Osteoblast (primary cell): ENCODE measurements at regions not wholly inside any gene's neighbourhood (a gene's known extent, or its start where the extent isn't known, plus 50 kb on each side); places are given as distances from the start of the nearest gene placed in this dataset.

Experiments
- DNase-seq: peaks from one replicate; pipeline ENCODE4 v3.0.0; 2011; ENCODE audit warnings: low spot score, mixed read lengths; ENCODE audit not compliant: insufficient read length; ENCODE audit errors: missing footprints
- H2AFZ ChIP-seq: 2 replicates; pipeline ENCODE4 v1.6.0; 2011; ENCODE audit warnings: mild to moderate bottlenecking, low read length
- H3K27ac ChIP-seq: 2 replicates; pipeline ENCODE4 v1.5.1; 2011; ENCODE audit warnings: mild to moderate bottlenecking, low read depth, low read length, moderate library complexity
- H3K27me3 ChIP-seq: 2 replicates; pipeline ENCODE4 v1.6.0; 2012; ENCODE audit warnings: mild to moderate bottlenecking, control low read depth, inconsistent platforms, low read length, moderate library complexity; ENCODE audit not compliant: insufficient read depth
- H3K36me3 ChIP-seq: 2 replicates; pipeline ENCODE4 v1.5.1; 2011; ENCODE audit warnings: mild to moderate bottlenecking, low read length, control low read depth, moderate library complexity; ENCODE audit not compliant: insufficient read depth
- H3K4me1 ChIP-seq: 2 replicates; pipeline ENCODE4 v1.5.1; 2011; ENCODE audit warnings: mild to moderate bottlenecking, low read length, control low read depth, moderate library complexity; ENCODE audit not compliant: insufficient read depth
- H3K4me2 ChIP-seq: 2 replicates; pipeline ENCODE4 v1.6.0; 2011; ENCODE audit warnings: mild to moderate bottlenecking, low read length; ENCODE audit not compliant: insufficient read depth
- H3K4me3 ChIP-seq: fragments of 200-600 bp; sonication (generic); 3 replicates; pipeline ENCODE4 v1.5.1; 2012; ENCODE audit warnings: mild to moderate bottlenecking, low read length, inconsistent platforms; ENCODE audit not compliant: insufficient read depth
- H3K79me2 ChIP-seq: 2 replicates; pipeline ENCODE4 v1.6.0; 2012; ENCODE audit warnings: mild to moderate bottlenecking, low read length, control low read depth, inconsistent platforms; ENCODE audit not compliant: insufficient read depth
- H3K9me3 ChIP-seq: 2 replicates; pipeline ENCODE4 v1.5.1; 2011; ENCODE audit warnings: low read depth, low read length, control low read depth
- H4K20me1 ChIP-seq: 2 replicates; pipeline ENCODE4 v1.6.0; 2012; ENCODE audit warnings: mild to moderate bottlenecking, low read length, control low read depth; ENCODE audit not compliant: insufficient read depth
- CTCF ChIP-seq: IDR thresholded peaks from 2 replicates; pipeline ENCODE4 v1.5.1; 2011; ENCODE audit warnings: mild to moderate bottlenecking, low read depth, low read length, moderate library complexity; ENCODE audit errors: extremely low read depth

GRCh38 chr12:88951860-88952561 lies 371.7 kb upstream of the KITLG start:
- TF ChIP-seq CTCF, result no peak
- Histone ChIP-seq H3K4me2 (no peak overlapping the region), H4K20me1 (no peaks in the 10 kb centered on the region), H3K36me3 (no peaks in the 10 kb centered on the region), H3K9me3 (no peaks in the 10 kb centered on the region), H2AFZ (no peak overlapping the region), H3K4me3 (no peak overlapping the region), H3K79me2 (no peaks in the 10 kb centered on the region), H3K27ac (no peak overlapping the region), H3K4me1 (peaks cover 14% of the 10 kb centered on the region), H3K27me3 (no peaks in the 10 kb centered on the region)
- no peak for DNase-seq

DNA sequence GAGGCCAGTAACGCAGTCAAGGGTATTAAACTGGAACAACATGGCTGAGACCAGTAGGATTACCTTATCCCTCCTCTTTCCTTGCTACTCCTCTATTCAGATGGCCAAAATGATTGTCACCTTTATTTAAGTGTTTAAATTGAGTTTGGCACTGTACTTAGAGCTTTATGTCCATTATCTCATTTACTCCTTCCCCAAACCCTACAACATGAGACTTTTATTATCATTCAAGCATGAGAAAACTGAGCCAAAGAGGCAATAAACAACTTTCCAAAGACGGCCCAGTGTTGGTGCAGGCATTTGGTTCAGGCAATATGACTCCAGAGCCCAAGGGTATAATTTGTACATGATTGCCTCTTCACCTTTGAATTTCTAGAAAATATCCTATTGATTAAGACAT lies 370.9 kb upstream of the KITLG start:
- no peak for DNase-seq
- Histone ChIP-seq H3K36me3 (no peaks in the 10 kb centered on the region), H3K27me3 (no peaks in the 10 kb centered on the region), H3K79me2 (no peaks in the 10 kb centered on the region), H4K20me1 (no peaks in the 10 kb centered on the region), H3K4me2 (no peak overlapping the region), H3K27ac (no peak overlapping the region), H3K9me3 (no peaks in the 10 kb centered on the region), H2AFZ (no peak overlapping the region), H3K4me1 (peaks cover 22% of the 10 kb centered on the region), H3K4me3 (no peak overlapping the region)
- TF ChIP-seq CTCF, result no peak

- Histone ChIP-seq H3K4me1 (peaks cover 29% of the 10 kb centered on the region), H2AFZ (no peak overlapping the region), H3K27ac (no peak overlapping the region), H3K4me3 (no peak overlapping the region), H3K27me3 (no peaks in the 10 kb centered on the region), H3K79me2 (no peaks in the 10 kb centered on the region), H4K20me1 (no peaks in the 10 kb centered on the region), H3K36me3 (no peaks in the 10 kb centered on the region), H3K4me2 (no peak overlapping the region), H3K9me3 (no peaks in the 10 kb centered on the region)
- no peak for DNase-seq
- no peak for TF ChIP-seq CTCF
These were observed 367.3 kb upstream of the KITLG start for GRCh38 chr12:88947486-88948043.

GRCh38 chr12:88946372-88946997 lies 366.2 kb upstream of the KITLG start:
- DNase-seq, result no peak
- Histone ChIP-seq H3K79me2 (no peaks in the 10 kb centered on the region), H3K36me3 (no peaks in the 10 kb centered on the region), H3K4me1 (peaks cover 21% of the 10 kb centered on the region), H3K27ac (peak overlapping the region; percentile 42), H3K27me3 (no peaks in the 10 kb centered on the region), H3K4me2 (peak overlapping the region; percentile 12), H4K20me1 (no peaks in the 10 kb centered on the region), H3K9me3 (no peaks in the 10 kb centered on the region), H2AFZ (peak overlapping the region; percentile 53), H3K4me3 (no peak overlapping the region)
- TF ChIP-seq CTCF, result peak; percentile 35
